WTC11 (cell line): ENCODE measurements at regions not wholly inside any gene's neighbourhood (a gene's known extent, or its start where the extent isn't known, plus 50 kb on each side); places are given as distances from the start of the nearest gene placed in this dataset.
A peak's percentile ranks its signal among the peaks of the same experiment; 100 is the strongest.

Experiments used
- ATAC-seq: fragments of 200-7000 bp; cut with Tn5 transposase; 2 replicates; pipeline ENCODE4 v1.10.0; 2021; ENCODE audit warnings: mild to moderate bottlenecking, moderate library complexity
- CTCF ChIA-PET: fragments of 300-600 bp; sonication (Branson Sonifier 250); formaldehyde crosslinking; loops from one replicate; lab custom pipeline; 2021; ENCODE audit warnings: antibody characterized with exemption; lab: Charles Lee
- POLR2A ChIA-PET: fragments of 350-600 bp; sonication (Branson Sonifier 250); formaldehyde crosslinking; loops from one replicate; lab custom pipeline; 2021; ENCODE audit warnings: antibody characterized with exemption; lab: Charles Lee
- DNase-seq: peaks from one replicate; pipeline ENCODE4 v3.0.0; 2021; ENCODE audit warnings: low spot score
- H3K27ac Mint-ChIP-seq: 2 replicates; pipeline ENCODE4 v1.8.0; 2021; ENCODE audit warnings: mixed read lengths
- H3K27me3 Mint-ChIP-seq: 2 replicates; pipeline ENCODE4 v1.8.0; 2021; ENCODE audit warnings: low read depth, mild to moderate bottlenecking, moderate library complexity, mixed read lengths
- H3K36me3 Mint-ChIP-seq: 2 replicates; pipeline ENCODE4 v1.8.0; 2021; ENCODE audit warnings: mixed read lengths
- H3K4me1 Mint-ChIP-seq: 2 replicates; pipeline ENCODE4 v1.8.0; 2022; ENCODE audit warnings: mixed read lengths
- H3K4me3 Mint-ChIP-seq: 2 replicates; pipeline ENCODE4 v1.8.0; 2021; ENCODE audit warnings: mild to moderate bottlenecking, moderate library complexity, mixed read lengths
- H3K9me3 Mint-ChIP-seq: 2 replicates; pipeline ENCODE4 v1.8.0; 2021; ENCODE audit warnings: mixed read lengths
- ARID4B ChIP-seq: sonication (generic); formaldehyde crosslinking; IDR thresholded peaks from 2 replicates; pipeline ENCODE4 v1.8.0; 2023; ENCODE audit warnings: missing genetic modification reagents, mild to moderate bottlenecking, borderline replicate concordance
- ATF6 ChIP-seq: sonication (generic); formaldehyde crosslinking; IDR thresholded peaks from 2 replicates; pipeline ENCODE4 v1.8.1; 2023; ENCODE audit warnings: mild to moderate bottlenecking, missing genetic modification reagents
- CTCF ChIP-seq: fragments of 200-600 bp; IDR thresholded peaks from 2 replicates; pipeline ENCODE4 v1.8.0; 2022; ENCODE audit warnings: antibody characterized with exemption
- FOXJ3 ChIP-seq: sonication (generic); formaldehyde crosslinking; IDR thresholded peaks from 2 replicates; pipeline ENCODE4 v1.9.0; 2021; ENCODE audit warnings: missing genetic modification reagents, mild to moderate bottlenecking, borderline replicate concordance
- JAZF1 ChIP-seq: fragments of 250-450 bp; sonication (Bioruptor Pico); IDR thresholded peaks from 2 replicates; pipeline ENCODE4 v1.9.0; 2021; ENCODE audit warnings: moderate library complexity, mild to moderate bottlenecking, inconsistent platforms
- NFE2L1 ChIP-seq: sonication (generic); formaldehyde crosslinking; IDR thresholded peaks from 2 replicates; pipeline ENCODE4 v1.8.1; 2023; ENCODE audit warnings: missing genetic modification reagents
- TEAD1 ChIP-seq: sonication (generic); formaldehyde crosslinking; IDR thresholded peaks from 2 replicates; pipeline ENCODE4 v1.8.0; 2022; ENCODE audit warnings: mild to moderate bottlenecking, missing genetic modification reagents
- ZNF219 ChIP-seq: sonication (generic); formaldehyde crosslinking; IDR thresholded peaks from 2 replicates; pipeline ENCODE4 v1.8.0; 2023; ENCODE audit warnings: missing genetic modification reagents, mild to moderate bottlenecking, borderline replicate concordance
- ZNF232 ChIP-seq: sonication (generic); formaldehyde crosslinking; IDR thresholded peaks from 2 replicates; pipeline ENCODE4 v1.8.0; 2022; ENCODE audit warnings: mild to moderate bottlenecking, missing genetic modification reagents
- ZNF263 ChIP-seq: sonication (generic); formaldehyde crosslinking; IDR thresholded peaks from 2 replicates; pipeline ENCODE4 v1.8.1; 2022; ENCODE audit warnings: low read depth, mild to moderate bottlenecking, moderate library complexity, missing genetic modification reagents

GRCh38 chr4:153127760-153128494 lies 76.3 kb upstream of the TRIM2 start:
- peaks cover 2% of the 10 kb centered on the region; the same call in 1 of the 2 replicates for H3K27me3 Mint-ChIP-seq
- peak overlapping the region; percentile 84 for H3K27ac Mint-ChIP-seq
- no peak for TF ChIP-seq ZNF219 (CRISPR knock-in tag)
- TF ChIP-seq CTCF = peak; percentile 71
- TF ChIP-seq TEAD1 = peak; percentile 23; the same call in 1 of the 2 replicates
- ChIA-PET CTCF (interaction anchor here (0.6 to 4.4 kb wide), 33 partner anchors 10 to 626 kb away, joined by 3 to 94 read pairs (median 5); partner anchors contain the start of genes ARFIP1, FHDC1, TIGD4 and TMEM131L), POLR2A (interaction anchor here (0.6 to 2.1 kb wide), 2 partner anchors 181 to 349 kb away, joined by 3 to 5 read pairs; partner anchors contain the start of gene TIGD4)
- H3K4me1 Mint-ChIP-seq = peaks cover 18% of the 10 kb centered on the region
- H3K9me3 Mint-ChIP-seq = peaks cover 6% of the 10 kb centered on the region
- peaks cover 5% of the 10 kb centered on the region; the same call in 1 of the 2 replicates for H3K36me3 Mint-ChIP-seq
- DNase-seq = peak; percentile 91
- H3K4me3 Mint-ChIP-seq = peak overlapping the region; percentile 47
- ATAC-seq = peak; percentile 78

GRCh38 chr4:153131596-153131995 lies 72.6 kb upstream of the TRIM2 start:
- POLR2A ChIA-PET = no interaction called here
- CTCF ChIA-PET = interaction anchor here (0.6 to 1.5 kb wide), 4 partner anchors 48 to 425 kb away, joined by 3 to 5 read pairs (median 4); no protein-coding TSS in a partner anchor

More at GRCh38 chr4:153131596-153131995, 72.6 kb upstream of the TRIM2 start:
- no peak for TF ChIP-seq ARID4B (CRISPR knock-in tag)
- TF ChIP-seq NFE2L1 = no peak
- no peak for TF ChIP-seq ZNF232 (CRISPR knock-in tag)
- TF ChIP-seq FOXJ3 (CRISPR knock-in tag) = no peak
- no peak for TF ChIP-seq ZNF263 (CRISPR knock-in tag)
- TF ChIP-seq JAZF1 (CRISPR knock-in tag) = no peak
- no peak for TF ChIP-seq ATF6 (CRISPR knock-in tag)
- Mint-ChIP-seq H3K27ac (no peak overlapping the region), H3K27me3 (peaks cover 2% of the 10 kb centered on the region; the same call in 1 of the 2 replicates), H3K9me3 (peaks cover 6% of the 10 kb centered on the region), H3K36me3 (peaks cover 5% of the 10 kb centered on the region; the same call in 1 of the 2 replicates), H3K4me1 (peaks cover 14% of the 10 kb centered on the region), H3K4me3 (no peak overlapping the region)
- no peak for DNase-seq
- peak; percentile 38 for ATAC-seq
